HCEC 1CT (cell line): ENCODE measurements at regions not wholly inside any gene's neighbourhood (a gene's known extent, or its start where the extent isn't known, plus 50 kb on each side); places are given as distances from the start of the nearest gene placed in this dataset.

Experiments used
- DNase-seq: peaks from one replicate; pipeline ENCODE4 v3.0.0-alpha.2; 2017

- DNase-seq, result no peak
Measured at GRCh38 chr13:67303661-67304333, 73.7 kb upstream of the PCDH9 start.

DNA sequence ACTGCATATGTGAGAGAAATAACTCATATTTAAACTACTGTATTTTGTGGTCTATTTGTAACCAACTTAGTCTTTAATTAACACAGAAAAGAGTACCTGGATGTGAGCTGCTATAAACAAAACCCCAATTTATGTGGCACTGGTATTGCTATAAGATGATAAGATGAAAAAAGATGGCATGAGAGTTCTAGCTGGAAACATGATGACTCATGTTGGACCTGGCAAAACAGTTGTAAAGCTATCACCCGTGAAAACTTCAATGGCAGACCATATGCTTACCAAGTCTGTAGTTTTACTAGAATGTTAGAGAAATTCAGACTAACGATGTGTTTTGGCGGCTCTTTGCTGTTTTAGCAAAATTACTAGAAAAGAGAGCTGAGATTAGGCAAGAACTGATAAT, 69.6 kb upstream of the PCDH9 start:
- DNase-seq, result peak; percentile 62

DNA sequence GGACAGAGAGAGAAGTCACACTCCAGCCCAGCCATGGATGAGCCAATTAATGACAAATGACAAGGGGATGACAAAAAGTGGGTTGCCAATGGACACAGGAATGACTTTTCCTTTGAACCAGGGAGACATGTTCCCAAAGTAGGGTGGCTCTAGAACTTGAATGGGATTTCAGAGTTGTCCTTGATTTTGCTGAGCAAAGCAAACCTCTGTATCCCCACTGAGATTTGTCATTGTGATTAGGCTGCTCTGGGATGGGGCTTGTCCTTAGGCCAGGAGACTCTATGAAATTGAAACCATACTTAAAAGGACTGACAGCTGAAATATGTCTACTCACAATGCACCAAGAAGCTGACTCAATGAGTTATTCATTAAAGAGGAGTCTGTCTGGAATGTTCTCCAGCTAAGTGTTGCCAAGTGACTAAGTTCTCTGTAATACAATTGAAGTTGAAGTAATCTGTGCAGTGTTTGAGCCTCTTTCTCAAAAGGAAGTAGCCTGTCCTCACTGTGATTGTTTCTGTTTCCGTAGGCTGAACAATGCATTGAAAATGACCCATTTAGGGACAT, 69.0 kb upstream of the PCDH9 start:
- peak; percentile 97 for DNase-seq

GRCh38 chr13:67298297-67298696, 68.2 kb upstream of the PCDH9 start:
- DNase-seq, result peak; percentile 39

DNA sequence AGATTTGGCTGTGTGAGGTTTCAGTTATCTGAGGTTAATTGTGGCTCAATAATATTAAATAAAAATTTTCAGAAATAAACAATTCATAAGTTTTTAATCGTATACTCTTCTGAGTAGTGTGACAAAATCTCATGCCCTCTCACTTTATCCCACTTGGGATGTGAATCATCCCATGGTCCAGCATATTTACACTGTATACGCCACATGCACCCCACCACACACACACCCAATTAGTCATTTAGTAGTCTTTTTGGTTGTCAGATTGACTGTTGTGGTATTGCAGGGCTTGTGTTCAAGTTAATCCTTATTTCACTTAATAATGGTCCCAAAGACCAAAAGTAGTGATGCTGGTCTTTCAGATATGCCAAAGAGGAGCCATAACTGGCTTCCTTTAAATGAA, 66.4 kb upstream of the PCDH9 start:
- peak; percentile 71 for DNase-seq

- no peak for DNase-seq
Measured at GRCh38 chr13:67292886-67293285, 62.8 kb upstream of the PCDH9 start.

DNA sequence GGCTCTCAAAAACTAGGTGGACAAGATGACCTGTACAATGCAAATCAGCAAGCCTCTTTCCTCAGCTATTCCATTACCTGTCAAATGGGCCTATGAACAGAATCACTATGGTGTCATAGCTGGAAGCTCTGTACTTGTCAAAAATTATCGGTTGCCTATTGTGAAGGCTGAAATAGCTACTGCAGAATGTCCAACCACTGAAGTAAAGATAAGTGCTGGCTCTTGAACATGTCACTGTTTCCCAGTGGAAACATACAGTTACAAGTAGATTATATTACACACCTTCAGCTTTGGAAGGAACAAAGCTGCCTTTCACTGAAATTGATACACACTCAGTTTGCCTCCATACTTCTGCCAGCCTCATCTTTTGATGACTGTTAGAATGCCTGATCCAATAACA, 55.5 kb upstream of the PCDH9 start:
- no peak for DNase-seq

DNA sequence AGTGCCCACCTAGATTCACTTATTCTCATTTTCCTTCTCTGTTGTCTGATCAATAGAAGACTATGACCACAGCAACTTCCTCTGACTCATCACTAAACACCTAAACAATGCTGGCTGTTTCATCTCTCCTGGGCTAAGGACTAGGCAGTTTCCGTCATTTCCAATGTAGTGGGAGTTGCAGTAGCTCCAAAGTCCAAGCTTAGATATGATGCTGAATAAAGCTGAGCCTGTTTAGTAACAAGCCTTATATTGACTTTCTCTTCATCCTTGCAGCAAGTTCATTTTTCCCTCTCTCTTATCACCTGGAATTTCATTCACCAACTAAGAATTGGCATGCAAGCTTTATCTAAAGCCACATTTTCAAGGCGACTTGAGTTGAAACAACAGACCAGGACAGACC, 53.5 kb upstream of the PCDH9 start:
- peak; percentile 8 for DNase-seq

GRCh38 chr13:67281466-67281865, 51.3 kb upstream of the PCDH9 start:
- no peak for DNase-seq
